GM19397 (cell line): ENCODE measurements at regions not wholly inside any gene's neighbourhood (a gene's known extent, or its start where the extent isn't known, plus 50 kb on each side); places are given as distances from the start of the nearest gene placed in this dataset.
"Not testable (repeated sequence)": the region's sequence is repeated elsewhere in the genome, so short reads cannot be mapped to it uniquely, and the experiment has no call there.

ENCODE experiments used
- ATAC-seq: cut with Tn5 transposase; IDR thresholded peaks from one replicate; pipeline ENCODE4 v1.9.1; 2021; ENCODE audit warnings: mild to moderate bottlenecking, moderate library complexity; ENCODE audit not compliant: unreplicated experiment

- no peak for ATAC-seq
These were observed 431.3 kb upstream of the MDFIC2 start for GRCh38 chr3:70743754-70744153.

- no peak for ATAC-seq
These were observed 429.6 kb upstream of the MDFIC2 start for GRCh38 chr3:70742081-70742480.

GRCh38 chr3:70740872-70741271 is 428.4 kb upstream of the MDFIC2 start:
- no peak for ATAC-seq

- ATAC-seq = no peak
These were observed 427.6 kb upstream of the MDFIC2 start for GRCh38 chr3:70740071-70740470.

- ATAC-seq = no peak
These were observed 425.8 kb upstream of the MDFIC2 start for GRCh38 chr3:70738291-70738681.

- no peak for ATAC-seq
These were observed 425.3 kb upstream of the MDFIC2 start for GRCh38 chr3:70737666-70738290.

- no peak for ATAC-seq
These were observed 423.6 kb upstream of the MDFIC2 start for GRCh38 chr3:70736009-70736408.

GRCh38 chr3:70734756-70735155 is 422.3 kb upstream of the MDFIC2 start:
- no peak for ATAC-seq

- no peak for ATAC-seq
These were observed 418.6 kb upstream of the MDFIC2 start for GRCh38 chr3:70731046-70731445.

GRCh38 chr3:70729845-70730244 is 417.4 kb upstream of the MDFIC2 start:
- ATAC-seq = no peak

GRCh38 chr3:70728311-70728710 is 415.9 kb upstream of the MDFIC2 start:
- no peak for ATAC-seq

GRCh38 chr3:70726961-70727360 is 414.5 kb upstream of the MDFIC2 start:
- no peak for ATAC-seq

- ATAC-seq = no peak
These were observed 413.9 kb upstream of the MDFIC2 start for GRCh38 chr3:70726096-70726938.

GRCh38 chr3:70722018-70722417 is 409.6 kb upstream of the MDFIC2 start:
- ATAC-seq = no peak

GRCh38 chr3:70716832-70717231 is 404.4 kb upstream of the MDFIC2 start:
- no peak for ATAC-seq

- no peak for ATAC-seq
These were observed 400.1 kb upstream of the MDFIC2 start for GRCh38 chr3:70712449-70713082.

GRCh38 chr3:70703305-70704102 is 391.1 kb upstream of the MDFIC2 start:
- ATAC-seq = no peak

- no peak for ATAC-seq
These were observed 389.7 kb upstream of the MDFIC2 start for GRCh38 chr3:70702132-70702531.

- ATAC-seq = no peak
These were observed 372.3 kb upstream of the MDFIC2 start for GRCh38 chr3:70684701-70685100.

GRCh38 chr3:70675810-70676209 is 363.4 kb upstream of the MDFIC2 start:
- not testable (repeated sequence) for ATAC-seq
